Fibroblast of lung (primary cell): ENCODE measurements at regions not wholly inside any gene's neighbourhood (a gene's known extent, or its start where the extent isn't known, plus 50 kb on each side); places are given as distances from the start of the nearest gene placed in this dataset.
A peak's percentile ranks its signal among the peaks of the same experiment; 100 is the strongest.

Experiments
- DNase-seq, 2 donors: peaks; one replicate each; pipeline versions ENCODE4 v3.0.0 to v3.0.0-alpha.2; 2010; ENCODE audit warnings: low read depth in 2 of 2
- H2AFZ ChIP-seq: 2 replicates; pipeline ENCODE4 v1.5.1; 2012; ENCODE audit warnings: low read length, control low read depth, inconsistent platforms
- H3K27ac ChIP-seq: 2 replicates; pipeline ENCODE4 v1.5.1; 2011; ENCODE audit warnings: low read length, control low read depth; ENCODE audit not compliant: insufficient read depth
- H3K27me3 ChIP-seq: 2 replicates; pipeline ENCODE4 v1.5.1; 2011; ENCODE audit warnings: mild to moderate bottlenecking, low read length; ENCODE audit not compliant: control insufficient read depth, insufficient read depth
- H3K36me3 ChIP-seq: 2 replicates; pipeline ENCODE4 v1.5.1; 2011; ENCODE audit warnings: low read length; ENCODE audit not compliant: control insufficient read depth, insufficient read depth
- H3K4me1 ChIP-seq: 2 replicates; pipeline ENCODE4 v1.5.1; 2011; ENCODE audit warnings: low read length; ENCODE audit not compliant: control insufficient read depth, insufficient read depth; ENCODE audit errors: extremely low read depth
- H3K4me2 ChIP-seq: 2 replicates; pipeline ENCODE4 v1.5.1; 2011; ENCODE audit warnings: low read length, control low read depth; ENCODE audit not compliant: insufficient read depth; ENCODE audit errors: extremely low read depth
- H3K4me3 ChIP-seq, 4 experiments: fragments of 200-600 bp in 1 of 4; sonication (generic) in 1 of 4; replicated peaks in 1 of 4; 2 replicates each; pipeline ENCODE4 v1.5.1; 2011 to 2016; ENCODE audit warnings: low read length in 4 of 4, low read depth in 3 of 4, mild to moderate bottlenecking in 3 of 4, control low read depth in 2 of 4, inconsistent platforms in 1 of 4, mixed read lengths in 1 of 4; ENCODE audit not compliant: insufficient read depth in 1 of 4; ENCODE audit errors: control extremely low read depth in 1 of 4
- H3K79me2 ChIP-seq: 2 replicates; pipeline ENCODE4 v1.5.1; 2012; ENCODE audit warnings: mild to moderate bottlenecking, low read length, inconsistent platforms; ENCODE audit not compliant: control insufficient read depth, insufficient read depth
- H3K9ac ChIP-seq: 2 replicates; pipeline ENCODE4 v1.5.1; 2011; ENCODE audit warnings: mild to moderate bottlenecking, low read length, control low read depth; ENCODE audit not compliant: insufficient read depth
- H3K9me3 ChIP-seq: 2 replicates; pipeline ENCODE4 v1.5.1; 2012; ENCODE audit warnings: low read depth, low read length; ENCODE audit not compliant: control insufficient read depth, insufficient read depth
- H4K20me1 ChIP-seq: 2 replicates; pipeline ENCODE4 v1.5.1; 2011; ENCODE audit warnings: low read length; ENCODE audit not compliant: control insufficient read depth, insufficient read depth; ENCODE audit errors: extremely low read depth
- EZH2 ChIP-seq: IDR thresholded peaks from 2 replicates; pipeline ENCODE4 v1.5.1; 2012; ENCODE audit warnings: low read length, control low read depth, mild to moderate bottlenecking; ENCODE audit errors: missing control alignments
- TF ChIP-seq, protein P1 (sequence below), 2 donors: IDR thresholded peaks in 1 of 2; conservative IDR thresholded peaks in 1 of 2; 1 replicate in 1 of 2; 2 replicates in 1 of 2; pipeline ENCODE4 v1.5.1; 2011 to 2012; ENCODE audit warnings: low read length in 2 of 2, control low read depth in 1 of 2, inconsistent platforms in 1 of 2, low read depth in 1 of 2, mild to moderate bottlenecking in 1 of 2

DNA sequence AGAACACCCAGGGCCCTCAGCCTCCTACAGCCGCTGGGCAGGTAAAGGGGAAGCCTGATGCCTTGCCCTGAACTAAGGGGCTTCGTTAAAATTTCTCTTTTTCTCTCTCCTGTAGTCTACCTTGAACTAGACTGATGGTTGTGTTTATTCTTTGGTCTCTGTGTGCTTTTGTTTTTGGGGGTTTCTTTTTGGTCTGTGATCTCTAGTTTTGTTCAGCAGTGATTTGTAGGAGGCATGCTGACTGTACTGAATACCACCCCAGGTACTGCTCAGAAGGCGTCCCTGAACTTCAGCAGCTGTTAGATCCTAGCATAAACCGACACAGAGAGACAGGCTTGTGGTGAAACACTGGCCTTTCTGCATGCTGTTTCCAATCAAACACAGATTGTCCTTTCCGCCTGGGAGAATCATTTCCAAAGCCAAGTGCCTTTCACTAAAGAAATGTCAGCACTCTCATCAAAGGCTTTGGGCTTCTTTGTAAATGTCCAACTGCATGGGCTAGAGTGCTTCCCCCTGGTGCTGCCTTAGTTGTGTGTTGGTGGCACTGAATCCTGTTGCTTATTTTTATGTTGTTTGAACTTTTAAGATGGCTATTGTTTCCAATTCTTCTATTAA lies 364.7 kb upstream of the SASH1 start:
- Histone ChIP-seq H2AFZ (no peak overlapping the region), H3K27me3 (no peaks in the 10 kb centered on the region), H3K27ac (no peak overlapping the region), H3K36me3 (no peaks in the 10 kb centered on the region), H3K9ac (no peak overlapping the region), H3K4me3 (no peak overlapping the region), H3K79me2 (no peaks in the 10 kb centered on the region), H3K4me1 (no peaks in the 10 kb centered on the region), H4K20me1 (no peaks in the 10 kb centered on the region), H3K9me3 (no peaks in the 10 kb centered on the region), H3K4me2 (no peak overlapping the region)
- TF ChIP-seq EZH2 = no peak
- TF ChIP-seq, protein P1, sequence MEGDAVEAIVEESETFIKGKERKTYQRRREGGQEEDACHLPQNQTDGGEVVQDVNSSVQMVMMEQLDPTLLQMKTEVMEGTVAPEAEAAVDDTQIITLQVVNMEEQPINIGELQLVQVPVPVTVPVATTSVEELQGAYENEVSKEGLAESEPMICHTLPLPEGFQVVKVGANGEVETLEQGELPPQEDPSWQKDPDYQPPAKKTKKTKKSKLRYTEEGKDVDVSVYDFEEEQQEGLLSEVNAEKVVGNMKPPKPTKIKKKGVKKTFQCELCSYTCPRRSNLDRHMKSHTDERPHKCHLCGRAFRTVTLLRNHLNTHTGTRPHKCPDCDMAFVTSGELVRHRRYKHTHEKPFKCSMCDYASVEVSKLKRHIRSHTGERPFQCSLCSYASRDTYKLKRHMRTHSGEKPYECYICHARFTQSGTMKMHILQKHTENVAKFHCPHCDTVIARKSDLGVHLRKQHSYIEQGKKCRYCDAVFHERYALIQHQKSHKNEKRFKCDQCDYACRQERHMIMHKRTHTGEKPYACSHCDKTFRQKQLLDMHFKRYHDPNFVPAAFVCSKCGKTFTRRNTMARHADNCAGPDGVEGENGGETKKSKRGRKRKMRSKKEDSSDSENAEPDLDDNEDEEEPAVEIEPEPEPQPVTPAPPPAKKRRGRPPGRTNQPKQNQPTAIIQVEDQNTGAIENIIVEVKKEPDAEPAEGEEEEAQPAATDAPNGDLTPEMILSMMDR (conservative IDR thresholded peaks at IDR 0.05 in 1 of 2, IDR thresholded peaks at IDR 0.05 in 1 of 2; ENCODE audit: low read depth in 1 of 2, low read length in 2 of 2) = no peak
- no peak for DNase-seq

DNA sequence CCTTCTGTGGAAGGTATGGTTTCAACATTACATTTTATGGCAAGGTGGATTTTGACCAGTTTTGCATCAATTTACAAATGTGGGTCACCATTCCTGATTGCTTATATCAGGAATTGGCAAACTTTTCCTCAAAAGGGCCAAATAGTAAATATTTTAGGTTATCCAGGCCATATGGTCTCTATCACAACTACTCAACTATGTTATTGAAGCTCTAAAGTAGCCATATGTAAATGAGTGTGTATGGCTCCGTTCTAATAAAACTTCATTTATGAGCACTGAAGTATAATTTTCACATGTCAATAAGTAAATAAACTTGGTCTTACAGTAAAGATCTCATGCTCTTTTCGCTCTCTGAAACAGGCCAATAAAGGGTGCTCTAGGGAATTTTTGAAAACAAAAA lies 362.7 kb upstream of the SASH1 start:
- no peaks in the 10 kb centered on the region for H3K79me2 ChIP-seq

GRCh38 chr6:147983581-147984366 lies 358.9 kb upstream of the SASH1 start:
- Histone ChIP-seq H3K9ac (no peak overlapping the region), H3K4me2 (no peak overlapping the region), H3K9me3 (no peaks in the 10 kb centered on the region), H3K27ac (no peak overlapping the region), H3K36me3 (no peaks in the 10 kb centered on the region), H2AFZ (no peak overlapping the region), H3K79me2 (no peaks in the 10 kb centered on the region), H4K20me1 (no peaks in the 10 kb centered on the region), H3K4me1 (no peaks in the 10 kb centered on the region), H3K4me3 (no peak overlapping the region), H3K27me3 (no peaks in the 10 kb centered on the region)
- peak in 1 of 2 donors; percentile 28 for DNase-seq
- TF ChIP-seq, protein P1 (conservative IDR thresholded peaks at IDR 0.05 in 1 of 2, IDR thresholded peaks at IDR 0.05 in 1 of 2; ENCODE audit: low read depth in 1 of 2, low read length in 2 of 2) = no peak
- TF ChIP-seq EZH2 = no peak

More for the DNA sequence above, 362.7 kb upstream of the SASH1 start:
- no peak overlapping the region for H3K9ac ChIP-seq
- no peak for DNase-seq
- TF ChIP-seq, protein P1 (conservative IDR thresholded peaks at IDR 0.05 in 1 of 2, IDR thresholded peaks at IDR 0.05 in 1 of 2; ENCODE audit: low read depth in 1 of 2, low read length in 2 of 2) = no peak
- no peak for TF ChIP-seq EZH2
- H3K9me3 ChIP-seq = no peaks in the 10 kb centered on the region
- no peaks in the 10 kb centered on the region for H3K27me3 ChIP-seq
- no peaks in the 10 kb centered on the region for H3K4me1 ChIP-seq
- no peaks in the 10 kb centered on the region for H3K36me3 ChIP-seq
- H3K27ac ChIP-seq = no peak overlapping the region
- H3K4me2 ChIP-seq = no peak overlapping the region
- H2AFZ ChIP-seq = no peak overlapping the region
- no peak overlapping the region for H3K4me3 ChIP-seq
- no peaks in the 10 kb centered on the region for H4K20me1 ChIP-seq
